T-cell (primary cell): ENCODE measurements at regions not wholly inside any gene's neighbourhood (a gene's known extent, or its start where the extent isn't known, plus 50 kb on each side); places are given as distances from the start of the nearest gene placed in this dataset.

ENCODE experiments used
- ATAC-seq, 4 experiments: fragments of 200-7000 bp in 3 of 4; fragments of 150-1000 bp in 1 of 4; cut with Tn5 transposase; replicated peaks in 1 of 4; 1 replicate in 3 of 4; 2 replicates in 1 of 4; pipeline ENCODE4 v1.10.0; 2021; ENCODE audit warnings: moderate library complexity in 3 of 4, mild to moderate bottlenecking in 2 of 4, moderate number of reproducible peaks in 1 of 4
- CTCF ChIA-PET, 2 donors: fragments of 300-600 bp; sonication (Branson Sonifier 250); formaldehyde crosslinking; loops; one replicate each; lab custom pipeline; 2022; ENCODE audit warnings: antibody characterized with exemption in 2 of 2; lab: Charles Lee
- POLR2A ChIA-PET, 2 donors: fragments of 300-600 bp; sonication (Branson Sonifier 250); formaldehyde crosslinking; loops; one replicate each; lab custom pipeline; 2022; ENCODE audit warnings: antibody characterized with exemption in 2 of 2; lab: Charles Lee
- DNase-seq, 35 experiments: peaks; one replicate each; pipeline versions ENCODE4 v3.0.0 to v3.0.0-alpha.2; 2013 to 2023
- H3K27ac ChIP-seq: one replicate; pipeline ENCODE4 v1.5.1; 2013; ENCODE audit warnings: low read length
- H3K27me3 ChIP-seq, 2 experiments: replicated peaks in 1 of 2; 1 replicate in 1 of 2; 2 replicates in 1 of 2; pipeline versions ENCODE4 v1.6.1 to v1.7.0; 2013; ENCODE audit warnings: low read length in 1 of 2, mixed read lengths in 1 of 2; ENCODE audit not compliant: control insufficient read depth in 2 of 2, insufficient read depth in 2 of 2; ENCODE audit errors: extremely low read depth in 1 of 2
- H3K36me3 ChIP-seq, 2 donors: 1 replicate in 1 of 2; 2 replicates in 1 of 2; pipeline versions ENCODE4 v1.6.1 to v1.7.0; 2013; ENCODE audit warnings: low read length in 1 of 2; ENCODE audit not compliant: control insufficient read depth in 2 of 2, insufficient read depth in 1 of 2; ENCODE audit errors: extremely low read depth in 1 of 2
- H3K4me1 ChIP-seq, 2 experiments: 1 replicate in 1 of 2; 2 replicates in 1 of 2; pipeline versions ENCODE4 v1.6.1 to v1.7.0; 2013; ENCODE audit warnings: low read length in 2 of 2, mixed read lengths in 1 of 2; ENCODE audit not compliant: insufficient read depth in 2 of 2, control insufficient read depth in 1 of 2; ENCODE audit errors: extremely low read depth in 1 of 2
- H3K4me3 ChIP-seq, 2 donors: 1 replicate in 1 of 2; 2 replicates in 1 of 2; pipeline versions ENCODE4 v1.5.1 to v1.7.0; 2013; ENCODE audit warnings: mild to moderate bottlenecking in 2 of 2, low read length in 1 of 2, moderate library complexity in 1 of 2; ENCODE audit not compliant: control insufficient read depth in 1 of 2; ENCODE audit errors: extremely low read depth in 1 of 2
- H3K9me3 ChIP-seq: 2 replicates; pipeline ENCODE4 v1.7.0; 2013
- H3K27ac Mint-ChIP-seq, 2 donors: one replicate each; pipeline ENCODE4 v1.8.0; 2020 to 2021; ENCODE audit warnings: mild to moderate bottlenecking in 2 of 2, mixed read lengths in 2 of 2
- H3K27me3 Mint-ChIP-seq, 2 donors: one replicate each; pipeline ENCODE4 v1.8.0; 2021 to 2022; ENCODE audit warnings: mixed read lengths in 2 of 2
- H3K36me3 Mint-ChIP-seq: one replicate; pipeline ENCODE4 v1.8.0; 2021; ENCODE audit warnings: mixed read lengths
- H3K4me1 Mint-ChIP-seq, 3 donors: one replicate each; pipeline ENCODE4 v1.8.0; 2020 to 2022; ENCODE audit warnings: mixed read lengths in 3 of 3, mild to moderate bottlenecking in 1 of 3
- H3K4me3 Mint-ChIP-seq, 3 donors: one replicate each; pipeline ENCODE4 v1.8.0; 2020 to 2022; ENCODE audit warnings: mild to moderate bottlenecking in 3 of 3, mixed read lengths in 3 of 3, moderate library complexity in 3 of 3
- H3K9me3 Mint-ChIP-seq, 3 donors: one replicate each; pipeline ENCODE4 v1.8.0; 2020 to 2022; ENCODE audit warnings: mixed read lengths in 3 of 3
- WGBS: methylation state at CpG from one replicate; pipeline ENCODE4 v1.1.5; 2013; ENCODE audit warnings: missing lambda C conversion rate; ENCODE audit not compliant: insufficient coverage; 5-methylcytosine and 5-hydroxymethylcytosine counted together

- CTCF ChIA-PET = no interaction called here
- no peaks in the 10 kb centered on the region for H3K27me3 ChIP-seq
- POLR2A ChIA-PET = no interaction called here
- no peaks in the 10 kb centered on the region for H3K4me1 ChIP-seq
- ATAC-seq (no peak), DNase-seq (no peak)
- H3K4me1 Mint-ChIP-seq = no peaks in the 10 kb centered on the region
- H3K27ac ChIP-seq = no peak overlapping the region
- H3K36me3 ChIP-seq = no peaks in the 10 kb centered on the region
- no CpG with 5 or more reads among the region's 4 CpGs for WGBS
- H3K27me3 Mint-ChIP-seq = no peaks in the 10 kb centered on the region
- H3K9me3 ChIP-seq = no peaks in the 10 kb centered on the region
- H3K4me3 ChIP-seq = no peak overlapping the region
- no peak overlapping the region for H3K27ac Mint-ChIP-seq
- no peaks in the 10 kb centered on the region for H3K36me3 Mint-ChIP-seq
- no peak overlapping the region for H3K4me3 Mint-ChIP-seq
- H3K9me3 Mint-ChIP-seq = peaks cover 0 to under 1% (median 0%) of the 10 kb centered on the region in 3 donors
Observed at GRCh38 chr15:47493357-47494247, 223.7 kb upstream of the SEMA6D start.

GRCh38 chr15:47496343-47497185, 220.7 kb upstream of the SEMA6D start:
- no peaks in the 10 kb centered on the region for H3K36me3 Mint-ChIP-seq
- no peak overlapping the region for H3K4me3 Mint-ChIP-seq
- Histone ChIP-seq H3K4me1 (no peaks in the 10 kb centered on the region), H3K9me3 (no peaks in the 10 kb centered on the region), H3K27ac (no peak overlapping the region), H3K36me3 (no peaks in the 10 kb centered on the region), H3K27me3 (no peaks in the 10 kb centered on the region), H3K4me3 (no peak overlapping the region)
- ATAC-seq = no peak
- no peaks in the 10 kb centered on the region for H3K4me1 Mint-ChIP-seq
- no peak overlapping the region for H3K27ac Mint-ChIP-seq
- 62% methylated on average over 2 of the region's 5 CpGs for WGBS
- ChIA-PET CTCF (no interaction called here), POLR2A (no interaction called here)
- H3K9me3 Mint-ChIP-seq = no peaks in the 10 kb centered on the region
- DNase-seq = no peak
- no peaks in the 10 kb centered on the region for H3K27me3 Mint-ChIP-seq

GRCh38 chr15:47500842-47501241, 216.5 kb upstream of the SEMA6D start:
- Mint-ChIP-seq H3K27me3 (peaks cover 0 to 4% of the 10 kb centered on the region in 2 donors), H3K27ac (no peak overlapping the region), H3K36me3 (no peaks in the 10 kb centered on the region), H3K4me3 (no peak overlapping the region), H3K4me1 (no peaks in the 10 kb centered on the region), H3K9me3 (no peaks in the 10 kb centered on the region)
- H3K4me3 ChIP-seq = no peak overlapping the region
- H3K27me3 ChIP-seq = no peaks in the 10 kb centered on the region
- no peaks in the 10 kb centered on the region for H3K36me3 ChIP-seq
- H3K9me3 ChIP-seq = no peaks in the 10 kb centered on the region
- H3K4me1 ChIP-seq = no peaks in the 10 kb centered on the region
- WGBS = no CpG with 5 or more reads among the region's 2 CpGs
- POLR2A ChIA-PET = no interaction called here
- no peak overlapping the region for H3K27ac ChIP-seq
- CTCF ChIA-PET = no interaction called here
- DNase-seq (no peak), ATAC-seq (no peak)

- H3K36me3 ChIP-seq = no peaks in the 10 kb centered on the region
- no peaks in the 10 kb centered on the region for H3K4me1 ChIP-seq
- ChIA-PET POLR2A (no interaction called here), CTCF (no interaction called here)
- 87% methylated on average over 2 of the region's 6 CpGs for WGBS
- H3K4me3 Mint-ChIP-seq = no peak overlapping the region
- no peak overlapping the region for H3K4me3 ChIP-seq
- peaks cover 0 to 4% of the 10 kb centered on the region in 2 donors for H3K27me3 Mint-ChIP-seq
- no peak overlapping the region for H3K27ac Mint-ChIP-seq
- H3K9me3 Mint-ChIP-seq = no peaks in the 10 kb centered on the region
- H3K27me3 ChIP-seq = no peaks in the 10 kb centered on the region
- DNase-seq (no peak), ATAC-seq (no peak)
- H3K36me3 Mint-ChIP-seq = no peaks in the 10 kb centered on the region
- no peaks in the 10 kb centered on the region for H3K4me1 Mint-ChIP-seq
- no peak overlapping the region for H3K27ac ChIP-seq
- H3K9me3 ChIP-seq = no peaks in the 10 kb centered on the region
Observed at GRCh38 chr15:47502041-47502440, 215.3 kb upstream of the SEMA6D start.

GRCh38 chr15:47503876-47504275, 213.4 kb upstream of the SEMA6D start:
- Histone ChIP-seq H3K9me3 (no peaks in the 10 kb centered on the region), H3K36me3 (no peaks in the 10 kb centered on the region), H3K27ac (no peak overlapping the region), H3K4me1 (no peaks in the 10 kb centered on the region), H3K4me3 (no peak overlapping the region), H3K27me3 (no peaks in the 10 kb centered on the region)
- WGBS = 85% methylated on average over 2 of the region's 2 CpGs
- Mint-ChIP-seq H3K9me3 (no peaks in the 10 kb centered on the region), H3K27me3 (peaks cover 0 to 4% of the 10 kb centered on the region in 2 donors), H3K36me3 (no peaks in the 10 kb centered on the region), H3K4me3 (no peak overlapping the region), H3K4me1 (no peaks in the 10 kb centered on the region), H3K27ac (no peak overlapping the region)
- ATAC-seq = no peak
- POLR2A ChIA-PET = no interaction called here
- CTCF ChIA-PET = no interaction called here
- no peak for DNase-seq

- Histone ChIP-seq H3K4me1 (no peaks in the 10 kb centered on the region), H3K27me3 (no peaks in the 10 kb centered on the region), H3K4me3 (no peak overlapping the region), H3K27ac (no peak overlapping the region), H3K36me3 (no peaks in the 10 kb centered on the region), H3K9me3 (no peaks in the 10 kb centered on the region)
- DNase-seq (no peak), ATAC-seq (no peak)
- CTCF ChIA-PET = no interaction called here
- no peak overlapping the region for H3K27ac Mint-ChIP-seq
- no peaks in the 10 kb centered on the region for H3K9me3 Mint-ChIP-seq
- POLR2A ChIA-PET = interaction anchor here in 1 of 2 donors (0.6 kb wide), 1 partner anchor 36 kb away, joined by 3 read pairs; no protein-coding TSS in a partner anchor
- peaks cover 0 to 4% of the 10 kb centered on the region in 2 donors for H3K27me3 Mint-ChIP-seq
- WGBS = no CpG with 5 or more reads among the region's 7 CpGs
- no peaks in the 10 kb centered on the region for H3K36me3 Mint-ChIP-seq
- no peak overlapping the region for H3K4me3 Mint-ChIP-seq
- H3K4me1 Mint-ChIP-seq = no peaks in the 10 kb centered on the region
Observed at GRCh38 chr15:47504624-47505256, 212.6 kb upstream of the SEMA6D start.
